ENCODE measurements at regions not wholly inside any gene's neighbourhood (a gene's known extent, or its start where the extent isn't known, plus 50 kb on each side); places are given as distances from the start of the nearest gene placed in this dataset.
"Not testable (repeated sequence)": the region's sequence is repeated elsewhere in the genome, so short reads cannot be mapped to it uniquely, and the experiment has no call there.

DNA sequence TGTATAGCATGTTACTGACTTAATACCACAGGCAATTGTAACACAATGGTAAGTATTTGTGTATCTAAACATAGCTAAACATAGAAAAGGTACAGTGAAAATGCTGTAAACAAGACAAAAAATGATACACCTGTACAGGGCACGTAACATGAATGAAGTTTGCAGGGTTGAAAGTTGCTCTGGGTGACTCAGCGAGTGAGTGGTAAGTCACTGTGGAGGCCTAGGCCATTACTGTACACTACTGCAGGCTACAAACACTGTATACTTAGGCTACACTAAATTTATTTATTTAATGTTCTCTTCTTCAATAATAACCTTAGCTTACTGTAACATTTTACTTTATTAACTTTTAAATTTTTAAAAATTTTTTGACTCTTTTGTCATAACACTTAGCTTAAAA is 158.4 kb downstream of the IPO8 start:
- no peak for TF ChIP-seq Cebpa-rat (IDR thresholded peaks at IDR 0.05)
- H3K9ac ChIP-seq = no peak overlapping the region
- H3K4me1 ChIP-seq = no peaks in the 10 kb centered on the region
- peaks cover 0 to 14% (median 5%) of the 10 kb centered on the region in 11 experiments; a peak in 5 of 22 replicates for H3K9me3 ChIP-seq (replicated peaks in 1 of 11)
- H3K4me3 ChIP-seq = no peak overlapping the region
- no peaks in the 10 kb centered on the region for H4K20me1 ChIP-seq
- H3K27ac ChIP-seq = no peak overlapping the region
- H3K4me2 ChIP-seq = no peak overlapping the region
- no peaks in the 10 kb centered on the region for H3K36me3 ChIP-seq
- H3K27me3 ChIP-seq = no peaks in the 10 kb centered on the region

GRCh38 chr12:30533558-30534265 is 162.0 kb downstream of the IPO8 start:
- no peaks in the 10 kb centered on the region for H3K27me3 ChIP-seq
- H3K9ac ChIP-seq = no peak overlapping the region
- H3K36me3 ChIP-seq = no peaks in the 10 kb centered on the region
- H3K27ac ChIP-seq = no peak overlapping the region
- H4K20me1 ChIP-seq = no peaks in the 10 kb centered on the region
- H3K4me3 ChIP-seq = no peak overlapping the region
- no peak for TF ChIP-seq Cebpa-rat (IDR thresholded peaks at IDR 0.05)
- H3K4me1 ChIP-seq = no peaks in the 10 kb centered on the region
- no peak overlapping the region for H3K4me2 ChIP-seq
- H3K9me3 ChIP-seq (replicated peaks in 1 of 11) = no peaks in the 10 kb centered on the region

GRCh38 chr12:30531731-30532678 is 163.7 kb downstream of the IPO8 start:
- H3K27ac ChIP-seq = no peak overlapping the region
- H3K9ac ChIP-seq = no peak overlapping the region
- H3K4me2 ChIP-seq = no peak overlapping the region
- H3K4me3 ChIP-seq = no peak overlapping the region
- no peaks in the 10 kb centered on the region for H3K9me3 ChIP-seq (replicated peaks in 1 of 11)
- H3K27me3 ChIP-seq = no peaks in the 10 kb centered on the region
- no peak for TF ChIP-seq Cebpa-rat (IDR thresholded peaks at IDR 0.05)
- H4K20me1 ChIP-seq = no peaks in the 10 kb centered on the region
- H3K36me3 ChIP-seq = no peaks in the 10 kb centered on the region
- H3K4me1 ChIP-seq = no peaks in the 10 kb centered on the region

DNA sequence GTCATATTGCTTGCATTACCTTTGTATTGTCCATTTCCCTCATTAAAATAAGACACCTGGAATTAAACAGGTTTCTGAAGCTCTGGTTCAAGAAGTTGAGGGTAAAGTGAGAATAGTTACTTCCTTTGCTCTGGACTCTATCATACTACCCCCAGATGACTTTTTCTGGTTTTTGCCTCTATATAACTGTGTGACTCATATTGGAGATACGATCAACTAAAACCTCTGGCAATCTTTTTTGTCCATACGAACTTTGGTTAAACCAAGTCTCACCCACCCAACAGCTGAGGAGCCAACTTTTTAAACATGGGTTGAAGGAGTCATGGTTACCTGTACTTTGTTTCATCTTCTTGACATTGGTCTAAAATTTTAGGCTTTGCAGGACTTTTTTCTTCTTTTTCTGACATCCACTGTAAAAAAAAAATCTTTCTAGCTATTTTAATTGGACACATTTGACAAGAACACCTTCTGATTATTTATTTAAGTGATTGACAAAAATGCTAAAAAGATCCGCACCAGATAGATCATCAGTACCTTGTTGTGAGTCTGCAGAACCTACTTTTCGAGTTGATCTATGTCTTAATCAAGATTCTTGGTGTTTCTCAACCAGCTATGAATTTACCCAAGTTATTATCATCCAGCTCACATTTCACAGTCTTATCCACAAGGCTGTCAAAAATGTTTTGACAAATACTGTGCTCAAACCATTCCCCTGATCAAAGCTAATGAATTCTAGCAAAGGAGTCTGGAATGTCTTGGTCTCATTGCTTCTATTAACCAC is 166.0 kb downstream of the IPO8 start:
- Histone ChIP-seq H3K4me2 (no peak overlapping the region), H3K9ac (no peak overlapping the region), H3K27ac (no peak overlapping the region), H3K36me3 (no peaks in the 10 kb centered on the region), H3K9me3 (replicated peaks in 1 of 11) (no peaks in the 10 kb centered on the region), H4K20me1 (no peaks in the 10 kb centered on the region), H3K27me3 (no peaks in the 10 kb centered on the region), H3K4me1 (no peaks in the 10 kb centered on the region), H3K4me3 (no peak overlapping the region)
- TF ChIP-seq Cebpa-rat (IDR thresholded peaks at IDR 0.05) = no peak

- H3K36me3 ChIP-seq = no peaks in the 10 kb centered on the region
- H3K9me3 ChIP-seq (replicated peaks in 1 of 11) = no peaks in the 10 kb centered on the region
- H3K27me3 ChIP-seq = no peaks in the 10 kb centered on the region
- TF ChIP-seq Cebpa-rat (IDR thresholded peaks at IDR 0.05) = no peak
- H3K4me2 ChIP-seq = no peak overlapping the region
- no peaks in the 10 kb centered on the region for H4K20me1 ChIP-seq
- H3K27ac ChIP-seq = no peak overlapping the region
- no peaks in the 10 kb centered on the region for H3K4me1 ChIP-seq
- H3K9ac ChIP-seq = no peak overlapping the region
- no peak overlapping the region for H3K4me3 ChIP-seq
Measured at GRCh38 chr12:30525171-30525570, 170.5 kb downstream of the IPO8 start.

GRCh38 chr12:30520285-30520684 is 175.4 kb downstream of the IPO8 start:
- not testable (repeated sequence) for H3K27me3 ChIP-seq; H3K9me3 ChIP-seq (replicated peaks in 1 of 11); H3K9ac ChIP-seq; H3K36me3 ChIP-seq; H3K4me3 ChIP-seq; H3K27ac ChIP-seq; H3K4me1 ChIP-seq; H4K20me1 ChIP-seq; H3K4me2 ChIP-seq

- Histone ChIP-seq H3K36me3 (no peaks in the 10 kb centered on the region), H3K4me3 (no peak overlapping the region), H3K4me1 (no peaks in the 10 kb centered on the region), H3K27me3 (no peaks in the 10 kb centered on the region), H3K9me3 (replicated peaks in 1 of 11) (no peaks in the 10 kb centered on the region), H3K27ac (no peak overlapping the region), H4K20me1 (no peaks in the 10 kb centered on the region), H3K4me2 (no peak overlapping the region), H3K9ac (no peak overlapping the region)
- no peak for TF ChIP-seq Cebpa-rat (IDR thresholded peaks at IDR 0.05)
Measured at GRCh38 chr12:30519535-30519934, 176.1 kb downstream of the IPO8 start.

DNA sequence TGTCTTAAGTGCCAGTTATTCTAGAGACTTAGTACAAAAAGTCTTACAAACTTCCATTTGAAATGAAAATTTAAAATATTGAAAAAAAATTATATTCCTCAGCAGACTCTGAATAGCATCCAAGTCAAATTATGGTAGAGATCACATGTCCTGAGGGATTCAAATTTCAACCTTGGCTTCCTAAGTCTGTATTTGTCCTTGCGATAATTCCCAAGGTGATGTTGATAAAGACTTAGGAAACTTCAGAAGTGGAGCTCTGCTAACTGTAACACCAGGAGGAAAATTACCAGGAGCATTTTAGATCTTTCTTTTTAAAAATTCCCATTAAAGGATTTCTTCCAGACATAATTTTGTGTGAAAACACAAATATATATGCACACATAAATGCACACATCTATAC is 178.3 kb downstream of the IPO8 start:
- Histone ChIP-seq H3K4me1 (no peaks in the 10 kb centered on the region), H3K36me3 (no peaks in the 10 kb centered on the region), H3K4me3 (no peak overlapping the region), H3K9me3 (replicated peaks in 1 of 11) (no peaks in the 10 kb centered on the region), H4K20me1 (no peaks in the 10 kb centered on the region), H3K9ac (no peak overlapping the region), H3K27me3 (no peaks in the 10 kb centered on the region), H3K27ac (no peak overlapping the region), H3K4me2 (no peak overlapping the region)
- no peak for TF ChIP-seq Cebpa-rat (IDR thresholded peaks at IDR 0.05)

DNA sequence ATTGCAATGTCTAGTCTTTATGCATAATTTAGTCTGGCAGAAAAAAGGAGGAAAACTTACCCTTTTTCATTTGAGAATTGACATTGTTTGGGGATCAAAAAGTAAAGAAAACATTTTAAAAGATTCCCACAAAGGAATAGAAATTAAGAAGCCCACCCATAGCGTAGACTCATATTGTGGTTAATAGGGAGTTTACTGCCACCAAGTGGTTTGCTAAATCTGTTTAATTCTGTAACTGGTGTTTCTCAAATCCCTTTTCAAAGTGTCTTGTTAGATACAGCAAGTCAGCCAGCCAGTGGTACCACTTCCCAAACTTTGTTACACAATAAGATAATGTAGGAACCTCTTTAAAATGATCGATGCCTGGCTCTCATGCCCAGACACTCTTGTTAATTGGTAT is 180.3 kb downstream of the IPO8 start:
- Histone ChIP-seq H3K9ac (no peak overlapping the region), H3K27me3 (no peaks in the 10 kb centered on the region), H3K4me1 (no peaks in the 10 kb centered on the region), H3K36me3 (no peaks in the 10 kb centered on the region), H3K4me3 (no peak overlapping the region), H3K27ac (no peak overlapping the region), H4K20me1 (no peaks in the 10 kb centered on the region), H3K4me2 (no peak overlapping the region), H3K9me3 (replicated peaks in 1 of 11) (no peaks in the 10 kb centered on the region)
- no peak for TF ChIP-seq Cebpa-rat (IDR thresholded peaks at IDR 0.05)
